SU-DHL-6 (cell line): ENCODE measurements at regions not wholly inside any gene's neighbourhood (a gene's known extent, or its start where the extent isn't known, plus 50 kb on each side); places are given as distances from the start of the nearest gene placed in this dataset.

Experiments
- CTCF ChIP-seq: fragments of 200-600 bp; sonication (generic); IDR thresholded peaks from one replicate; pipeline ENCODE4 v1.5.1; 2017; ENCODE audit warnings: antibody characterized with exemption, mild to moderate bottlenecking, low read length, moderate library complexity; ENCODE audit not compliant: insufficient read depth, poor library complexity, severe bottlenecking
- EZH2phosphoT487 ChIP-seq: fragments of 200-600 bp; sonication (generic), shearing (Covaris generic); conservative IDR thresholded peaks from 2 replicates; pipeline ENCODE4 v1.6.1; 2018; ENCODE audit warnings: mild to moderate bottlenecking, antibody characterized with exemption, low read length, moderate library complexity, mixed read lengths

- no peak for TF ChIP-seq CTCF
- TF ChIP-seq EZH2phosphoT487, result no peak
Observed at GRCh38 chr1:230012093-230012393, 55.0 kb upstream of the GALNT2 start.
